GM12878 (cell line): ENCODE measurements at regions not wholly inside any gene's neighbourhood (a gene's known extent, or its start where the extent isn't known, plus 50 kb on each side); places are given as distances from the start of the nearest gene placed in this dataset.

ENCODE experiments used
- ATAC-seq: fragments of 200-7000 bp; cut with Tn5 transposase; 3 replicates; pipeline ENCODE4 v1.9.1; 2020; ENCODE audit warnings: mild to moderate bottlenecking, moderate library complexity
- BruUV-seq: library from RNA; stranded (reverse); fragments of 400-500 nt; replicated peaks from 2 replicates; lab custom pipeline; 2021; lab: Mats Ljungman, UMichigan
- CTCF ChIA-PET: fragments of 300-600 bp; sonication (Branson Sonifier 250); formaldehyde crosslinking; extraction: SDS; loops from one replicate; lab custom pipeline; 2021; ENCODE audit warnings: inconsistent platforms; lab: Yijun Ruan, JAX
- POLR2A ChIA-PET: fragments of 350-600 bp; formaldehyde crosslinking; extraction: SDS; loops from one replicate; lab custom pipeline; 2021; ENCODE audit warnings: inconsistent platforms; lab: Charles Lee
- RAD21 ChIA-PET: fragments of 300-600 bp; sonication (Branson Sonifier 250); formaldehyde crosslinking; loops from one replicate; lab custom pipeline; 2023; ENCODE audit warnings: antibody characterized with exemption; ENCODE audit not compliant: unreplicated experiment; lab: Charles Lee
- SMC1A ChIA-PET: fragments of 300-600 bp; sonication (Branson Sonifier 250); formaldehyde crosslinking; loops from one replicate; lab custom pipeline; 2023; ENCODE audit not compliant: unreplicated experiment, uncharacterized antibody; lab: Charles Lee
- DNase-seq: peaks from one replicate; pipeline ENCODE4 v3.0.0-alpha.2; 2011; ENCODE audit warnings: low read depth, low spot score
- FAIRE-seq: peaks from 3 replicates; lab custom pipeline; 2011; peaks lifted over from hg19 to GRCh38; lab: Jason Lieb, UNC
- H2AFZ ChIP-seq: 2 replicates; pipeline ENCODE4 v1.6.0; 2011; ENCODE audit warnings: low read depth, low read length, control low read depth; ENCODE audit not compliant: control insufficient read depth
- H3K27ac ChIP-seq: 2 replicates; pipeline ENCODE4 v1.5.1; 2011; ENCODE audit warnings: control low read depth; ENCODE audit not compliant: control insufficient read depth, insufficient read depth
- H3K27me3 ChIP-seq, 2 experiments: replicated peaks in 1 of 2; 2 replicates each; pipeline versions ENCODE4 v1.6.0 to v1.6.1; 2011; ENCODE audit warnings: low read length in 1 of 2; ENCODE audit not compliant: control insufficient read depth in 2 of 2, insufficient read depth in 2 of 2
- H3K36me3 ChIP-seq, 2 experiments: 2 replicates each; pipeline ENCODE4 v1.5.1; 2011; ENCODE audit warnings: low read length in 1 of 2; ENCODE audit not compliant: control insufficient read depth in 2 of 2, insufficient read depth in 2 of 2
- H3K4me1 ChIP-seq: 2 replicates; pipeline ENCODE4 v1.6.1; 2011; ENCODE audit warnings: mild to moderate bottlenecking, low read length, moderate library complexity, mixed read lengths; ENCODE audit not compliant: control insufficient read depth, insufficient read depth
- H3K4me2 ChIP-seq: 2 replicates; pipeline ENCODE4 v1.6.0; 2011; ENCODE audit warnings: control low read depth; ENCODE audit not compliant: control insufficient read depth, insufficient read depth
- H3K4me3 ChIP-seq: fragments of 200-600 bp; sonication (generic); 2 replicates; pipeline ENCODE4 v1.5.1; 2016
- H3K79me2 ChIP-seq: 2 replicates; pipeline ENCODE4 v1.6.0; 2011; ENCODE audit warnings: low read length; ENCODE audit not compliant: control insufficient read depth, insufficient read depth
- H3K9ac ChIP-seq: 2 replicates; pipeline ENCODE4 v1.8.0; 2011; ENCODE audit warnings: low read length, control low read depth, mixed read lengths; ENCODE audit not compliant: control insufficient read depth, insufficient read depth
- H3K9me3 ChIP-seq: replicated peaks from 3 replicates; pipeline ENCODE4 v1.5.1; 2011; ENCODE audit warnings: mild to moderate bottlenecking, low read length; ENCODE audit not compliant: control insufficient read depth, insufficient read depth
- H4K20me1 ChIP-seq: 2 replicates; pipeline ENCODE4 v1.6.0; 2011; ENCODE audit not compliant: control insufficient read depth, insufficient read depth
- CHD4 ChIP-seq: fragments of 200-600 bp; sonication (generic); IDR thresholded peaks from 2 replicates; pipeline ENCODE4 v1.6.1; 2016; ENCODE audit warnings: mild to moderate bottlenecking
- ESRRA ChIP-seq: IDR thresholded peaks from 2 replicates; pipeline ENCODE4 v1.6.1; 2012; ENCODE audit warnings: mild to moderate bottlenecking, low read length, improper control_type of control experiment
- HDAC2 ChIP-seq: fragments of 200-600 bp; sonication (generic); IDR thresholded peaks from 2 replicates; pipeline ENCODE4 v1.6.1; 2017
- NFXL1 ChIP-seq: fragments of 450-650 bp; IDR thresholded peaks from 2 replicates; pipeline ENCODE4 v1.6.1; 2017; ENCODE audit warnings: antibody characterized with exemption, mild to moderate bottlenecking, borderline replicate concordance
- POLR2AphosphoS5 ChIP-seq: IDR thresholded peaks from 2 replicates; pipeline ENCODE4 v1.6.1; 2011; ENCODE audit warnings: mild to moderate bottlenecking, low read length, inconsistent platforms
- SIX5 ChIP-seq: IDR thresholded peaks from 2 replicates; pipeline ENCODE4 v1.6.1; 2011; ENCODE audit warnings: mild to moderate bottlenecking, low read depth, low read length, moderate library complexity; ENCODE audit not compliant: severe bottlenecking
- SMAD1 ChIP-seq: fragments of 450-650 bp; IDR thresholded peaks from 2 replicates; pipeline ENCODE4 v1.6.1; 2018; ENCODE audit warnings: mild to moderate bottlenecking, low read depth; ENCODE audit not compliant: partially characterized antibody
- SUPT20H ChIP-seq: IDR thresholded peaks from 2 replicates; pipeline ENCODE4 v1.6.1; 2011; ENCODE audit warnings: low read depth, mild to moderate bottlenecking, low read length, moderate library complexity, borderline replicate concordance; ENCODE audit not compliant: control insufficient read depth
- SUZ12 ChIP-seq: fragments of 200-600 bp; sonication (generic); IDR thresholded peaks from one replicate; pipeline ENCODE4 v1.6.1; 2018; ENCODE audit warnings: antibody characterized with exemption, mild to moderate bottlenecking; ENCODE audit not compliant: unreplicated experiment
- TARDBP ChIP-seq: IDR thresholded peaks from 2 replicates; pipeline ENCODE4 v1.6.1; 2016; ENCODE audit warnings: borderline replicate concordance
- ZBED1 ChIP-seq: IDR thresholded peaks from 2 replicates; pipeline ENCODE4 v1.6.1; 2016; ENCODE audit warnings: borderline replicate concordance
- WGBS: methylation state at CpG from one replicate; pipeline ENCODE4 v1.1.6; 2016; ENCODE audit warnings: low lambda C conversion rate; ENCODE audit not compliant: insufficient replicate concordance, insufficient coverage; ENCODE audit errors: missing lambda C conversion rate; 5-methylcytosine and 5-hydroxymethylcytosine counted together
- in situ Hi-C: fragments of 300-500 bp; cut with MboI; formaldehyde crosslinking; loops from 9 replicates; pipeline ENCODE4 v1.14.3; 2018; ENCODE audit warnings: mixed read lengths
- intact Hi-C: fragments of 100-400 bp; cut with micrococcal nuclease; formaldehyde crosslinking; loops from one replicate; pipeline ENCODE4 v1.14.2; 2022; ENCODE audit not compliant: unreplicated experiment
- TF ChIP-seq, protein P1 (sequence below): IDR thresholded peaks from 2 replicates; pipeline ENCODE4 v1.6.1; 2011; ENCODE audit warnings: low read depth, mild to moderate bottlenecking, low read length, moderate library complexity, borderline replicate concordance; ENCODE audit errors: extremely low read depth
- TF ChIP-seq, protein P2 (sequence below): IDR thresholded peaks from 2 replicates; pipeline ENCODE4 v1.6.1; 2012; ENCODE audit warnings: low read depth, low read length, improper control_type of control experiment
- TF ChIP-seq, protein P3 (sequence below): fragments of 450-650 bp; formaldehyde crosslinking; IDR thresholded peaks from 2 replicates; pipeline ENCODE4 v1.4.0; 2020; ENCODE audit warnings: mild to moderate bottlenecking, moderate library complexity

DNA sequence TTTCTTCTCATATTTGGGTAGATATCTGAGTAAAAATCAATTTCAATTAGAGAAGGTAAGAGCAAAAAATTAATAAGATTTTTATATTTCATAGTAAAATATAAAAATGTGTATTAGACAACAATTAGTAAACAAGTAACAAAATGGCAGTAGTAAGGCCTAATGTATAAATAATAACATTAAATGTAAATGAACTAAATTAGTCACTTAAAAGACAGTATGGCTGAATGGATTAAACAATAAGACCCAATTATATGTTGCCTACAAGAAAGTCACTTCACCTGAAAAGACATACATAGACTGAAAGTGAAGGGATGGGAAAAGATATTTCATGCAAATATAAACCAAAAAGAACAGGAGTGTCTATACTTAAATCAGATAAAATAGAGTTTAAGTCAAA is 147.6 kb downstream of the TRMT11 start:
- Histone ChIP-seq H3K4me1 (no peaks in the 10 kb centered on the region), H3K4me3 (no peak overlapping the region), H4K20me1 (no peaks in the 10 kb centered on the region), H3K79me2 (no peaks in the 10 kb centered on the region), H3K27me3 (no peaks in the 10 kb centered on the region), H3K27ac (no peak overlapping the region), H3K4me2 (no peak overlapping the region), H3K9me3 (no peaks in the 10 kb centered on the region; the same call in 2 of the 3 replicates), H2AFZ (no peak overlapping the region), H3K9ac (no peak overlapping the region), H3K36me3 (peaks cover 0 to 4% of the 10 kb centered on the region in 2 experiments; a peak in 1 of 4 replicates)
- SMC1A ChIA-PET, result no interaction called here
- CTCF ChIA-PET, result no interaction called here
- ATAC-seq (no peak), FAIRE-seq (no peak), DNase-seq (no peak)
- intact Hi-C loops, result no loop called here
- POLR2A ChIA-PET, result no interaction called here
- in situ Hi-C loops, result no loop called here
- RAD21 ChIA-PET, result no interaction called here
- no TSS peak for BruUV-seq
- TF ChIP-seq TARDBP (no peak), CHD4 (no peak), HDAC2 (no peak), POLR2AphosphoS5 (no peak)
- TF ChIP-seq, protein P1, sequence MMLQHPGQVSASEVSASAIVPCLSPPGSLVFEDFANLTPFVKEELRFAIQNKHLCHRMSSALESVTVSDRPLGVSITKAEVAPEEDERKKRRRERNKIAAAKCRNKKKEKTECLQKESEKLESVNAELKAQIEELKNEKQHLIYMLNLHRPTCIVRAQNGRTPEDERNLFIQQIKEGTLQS, result no peak
- TF ChIP-seq, protein P2, sequence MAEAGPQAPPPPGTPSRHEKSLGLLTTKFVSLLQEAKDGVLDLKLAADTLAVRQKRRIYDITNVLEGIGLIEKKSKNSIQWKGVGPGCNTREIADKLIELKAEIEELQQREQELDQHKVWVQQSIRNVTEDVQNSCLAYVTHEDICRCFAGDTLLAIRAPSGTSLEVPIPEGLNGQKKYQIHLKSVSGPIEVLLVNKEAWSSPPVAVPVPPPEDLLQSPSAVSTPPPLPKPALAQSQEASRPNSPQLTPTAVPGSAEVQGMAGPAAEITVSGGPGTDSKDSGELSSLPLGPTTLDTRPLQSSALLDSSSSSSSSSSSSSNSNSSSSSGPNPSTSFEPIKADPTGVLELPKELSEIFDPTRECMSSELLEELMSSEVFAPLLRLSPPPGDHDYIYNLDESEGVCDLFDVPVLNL, result no peak

DNA sequence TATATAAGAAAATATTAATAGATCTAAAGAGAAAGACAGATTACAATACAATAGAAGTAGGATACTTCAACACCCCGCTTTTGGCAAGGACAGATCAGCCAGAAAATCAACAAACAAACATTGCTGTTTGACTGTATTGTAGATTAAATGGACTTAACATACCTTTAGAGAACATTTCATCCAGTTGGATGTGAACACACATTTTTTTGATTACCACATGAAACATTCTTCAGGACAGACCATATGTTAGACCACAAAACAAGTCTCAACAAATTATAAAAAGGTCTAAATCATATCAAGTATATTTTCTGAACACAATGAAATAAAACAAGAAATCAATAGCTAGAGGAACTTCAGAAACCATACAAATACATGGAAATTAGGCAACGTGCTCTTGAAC is 148.2 kb downstream of the TRMT11 start:
- Histone ChIP-seq H3K4me2 (no peak overlapping the region), H3K27ac (no peak overlapping the region), H3K27me3 (no peaks in the 10 kb centered on the region), H3K4me1 (no peaks in the 10 kb centered on the region), H3K36me3 (peaks cover 0 to 4% of the 10 kb centered on the region in 2 experiments; a peak in 1 of 4 replicates), H3K9ac (no peak overlapping the region), H3K79me2 (no peaks in the 10 kb centered on the region), H3K4me3 (no peak overlapping the region), H2AFZ (no peak overlapping the region), H3K9me3 (no peaks in the 10 kb centered on the region; the same call in 2 of the 3 replicates), H4K20me1 (no peaks in the 10 kb centered on the region)
- no TSS peak for BruUV-seq
- intact Hi-C loops, result no loop called here
- DNase-seq (no peak), FAIRE-seq (no peak), ATAC-seq (no peak)
- SMC1A ChIA-PET, result interaction anchor here (1.2 kb wide), 1 partner anchor 9 kb away, joined by 3 read pairs; no protein-coding TSS in a partner anchor
- CTCF ChIA-PET, result no interaction called here
- WGBS, result 69% methylated on average over 2 of the region's 2 CpGs
- in situ Hi-C loops, result no loop called here
- RAD21 ChIA-PET, result interaction anchor here (1.1 kb wide), 1 partner anchor 101 kb away, joined by 3 read pairs; no protein-coding TSS in a partner anchor
- POLR2A ChIA-PET, result no interaction called here
- TF ChIP-seq NFXL1, result no peak
- TF ChIP-seq SUPT20H, result no peak
- no peak for TF ChIP-seq ZBED1
- TF ChIP-seq, protein P3, sequence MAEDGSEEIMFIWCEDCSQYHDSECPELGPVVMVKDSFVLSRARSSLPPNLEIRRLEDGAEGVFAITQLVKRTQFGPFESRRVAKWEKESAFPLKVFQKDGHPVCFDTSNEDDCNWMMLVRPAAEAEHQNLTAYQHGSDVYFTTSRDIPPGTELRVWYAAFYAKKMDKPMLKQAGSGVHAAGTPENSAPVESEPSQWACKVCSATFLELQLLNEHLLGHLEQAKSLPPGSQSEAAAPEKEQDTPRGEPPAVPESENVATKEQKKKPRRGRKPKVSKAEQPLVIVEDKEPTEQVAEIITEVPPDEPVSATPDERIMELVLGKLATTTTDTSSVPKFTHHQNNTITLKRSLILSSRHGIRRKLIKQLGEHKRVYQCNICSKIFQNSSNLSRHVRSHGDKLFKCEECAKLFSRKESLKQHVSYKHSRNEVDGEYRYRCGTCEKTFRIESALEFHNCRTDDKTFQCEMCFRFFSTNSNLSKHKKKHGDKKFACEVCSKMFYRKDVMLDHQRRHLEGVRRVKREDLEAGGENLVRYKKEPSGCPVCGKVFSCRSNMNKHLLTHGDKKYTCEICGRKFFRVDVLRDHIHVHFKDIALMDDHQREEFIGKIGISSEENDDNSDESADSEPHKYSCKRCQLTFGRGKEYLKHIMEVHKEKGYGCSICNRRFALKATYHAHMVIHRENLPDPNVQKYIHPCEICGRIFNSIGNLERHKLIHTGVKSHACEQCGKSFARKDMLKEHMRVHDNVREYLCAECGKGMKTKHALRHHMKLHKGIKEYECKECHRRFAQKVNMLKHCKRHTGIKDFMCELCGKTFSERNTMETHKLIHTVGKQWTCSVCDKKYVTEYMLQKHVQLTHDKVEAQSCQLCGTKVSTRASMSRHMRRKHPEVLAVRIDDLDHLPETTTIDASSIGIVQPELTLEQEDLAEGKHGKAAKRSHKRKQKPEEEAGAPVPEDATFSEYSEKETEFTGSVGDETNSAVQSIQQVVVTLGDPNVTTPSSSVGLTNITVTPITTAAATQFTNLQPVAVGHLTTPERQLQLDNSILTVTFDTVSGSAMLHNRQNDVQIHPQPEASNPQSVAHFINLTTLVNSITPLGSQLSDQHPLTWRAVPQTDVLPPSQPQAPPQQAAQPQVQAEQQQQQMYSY, result no peak
- no peak for TF ChIP-seq ESRRA
- no peak for TF ChIP-seq SUZ12
- TF ChIP-seq SMAD1, result no peak
- TF ChIP-seq SIX5, result no peak
